ENCODE measurements at regions not wholly inside any gene's neighbourhood (a gene's known extent, or its start where the extent isn't known, plus 50 kb on each side); places are given as distances from the start of the nearest gene placed in this dataset.

- TF ChIP-seq, protein P1, sequence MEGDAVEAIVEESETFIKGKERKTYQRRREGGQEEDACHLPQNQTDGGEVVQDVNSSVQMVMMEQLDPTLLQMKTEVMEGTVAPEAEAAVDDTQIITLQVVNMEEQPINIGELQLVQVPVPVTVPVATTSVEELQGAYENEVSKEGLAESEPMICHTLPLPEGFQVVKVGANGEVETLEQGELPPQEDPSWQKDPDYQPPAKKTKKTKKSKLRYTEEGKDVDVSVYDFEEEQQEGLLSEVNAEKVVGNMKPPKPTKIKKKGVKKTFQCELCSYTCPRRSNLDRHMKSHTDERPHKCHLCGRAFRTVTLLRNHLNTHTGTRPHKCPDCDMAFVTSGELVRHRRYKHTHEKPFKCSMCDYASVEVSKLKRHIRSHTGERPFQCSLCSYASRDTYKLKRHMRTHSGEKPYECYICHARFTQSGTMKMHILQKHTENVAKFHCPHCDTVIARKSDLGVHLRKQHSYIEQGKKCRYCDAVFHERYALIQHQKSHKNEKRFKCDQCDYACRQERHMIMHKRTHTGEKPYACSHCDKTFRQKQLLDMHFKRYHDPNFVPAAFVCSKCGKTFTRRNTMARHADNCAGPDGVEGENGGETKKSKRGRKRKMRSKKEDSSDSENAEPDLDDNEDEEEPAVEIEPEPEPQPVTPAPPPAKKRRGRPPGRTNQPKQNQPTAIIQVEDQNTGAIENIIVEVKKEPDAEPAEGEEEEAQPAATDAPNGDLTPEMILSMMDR (IDR thresholded peaks at IDR 0.05), result no peak
- TF ChIP-seq EP300 (IDR thresholded peaks at IDR 0.05) (no peak), POLR2A (IDR thresholded peaks at IDR 0.05) (no peak), POLR2AphosphoS5 (IDR thresholded peaks at IDR 0.05) (no peak)
Observed at GRCh38 chr1:175797576-175797975, 54.2 kb upstream of the TNR start.

Measured in gastroesophageal sphincter (tissue), 3 donors.